Thyroid gland (tissue), 4 donors: ENCODE measurements at regions not wholly inside any gene's neighbourhood (a gene's known extent, or its start where the extent isn't known, plus 50 kb on each side); places are given as distances from the start of the nearest gene placed in this dataset.
"Not testable (repeated sequence)": the region's sequence is repeated elsewhere in the genome, so short reads cannot be mapped to it uniquely, and the experiment has no call there.

Experiments
- POLR2A ChIP-seq, 2 donors: fragments of 450-650 bp; IDR thresholded peaks; one replicate each; pipeline ENCODE4 v1.6.1; 2017; ENCODE audit warnings: antibody characterized with exemption in 2 of 2, mild to moderate bottlenecking in 2 of 2, moderate library complexity in 1 of 2
- TF ChIP-seq, protein P1 (sequence below), 6 experiments: fragments of 200-600 bp in 3 of 6; fragments of 450-650 bp in 3 of 6; sonication (generic) in 3 of 6; IDR thresholded peaks; one replicate each; pipeline ENCODE4 v1.5.1; 2016 to 2019; ENCODE audit warnings: antibody characterized with exemption in 6 of 6, mild to moderate bottlenecking in 2 of 6, inconsistent platforms in 1 of 6, moderate library complexity in 1 of 6

DNA sequence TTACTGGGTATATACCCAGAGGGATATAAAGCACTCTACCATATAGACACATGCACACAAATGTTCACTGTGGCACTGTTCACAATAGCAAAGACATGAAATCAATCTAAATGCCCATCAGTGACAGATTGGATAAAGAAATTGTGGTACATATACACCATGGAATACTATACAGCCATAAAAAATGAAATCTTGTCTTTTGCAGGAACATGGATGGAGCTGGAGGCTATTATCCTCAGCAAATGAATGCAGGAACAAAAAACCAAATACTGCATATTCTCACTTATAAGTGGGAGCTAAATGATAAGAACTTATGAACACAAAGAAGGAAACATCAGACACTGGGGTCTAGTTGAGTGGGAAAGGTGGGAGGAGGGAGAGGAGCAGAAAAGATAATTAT lies 200.1 kb downstream of the LRRN1 start:
- TF ChIP-seq, protein P1, sequence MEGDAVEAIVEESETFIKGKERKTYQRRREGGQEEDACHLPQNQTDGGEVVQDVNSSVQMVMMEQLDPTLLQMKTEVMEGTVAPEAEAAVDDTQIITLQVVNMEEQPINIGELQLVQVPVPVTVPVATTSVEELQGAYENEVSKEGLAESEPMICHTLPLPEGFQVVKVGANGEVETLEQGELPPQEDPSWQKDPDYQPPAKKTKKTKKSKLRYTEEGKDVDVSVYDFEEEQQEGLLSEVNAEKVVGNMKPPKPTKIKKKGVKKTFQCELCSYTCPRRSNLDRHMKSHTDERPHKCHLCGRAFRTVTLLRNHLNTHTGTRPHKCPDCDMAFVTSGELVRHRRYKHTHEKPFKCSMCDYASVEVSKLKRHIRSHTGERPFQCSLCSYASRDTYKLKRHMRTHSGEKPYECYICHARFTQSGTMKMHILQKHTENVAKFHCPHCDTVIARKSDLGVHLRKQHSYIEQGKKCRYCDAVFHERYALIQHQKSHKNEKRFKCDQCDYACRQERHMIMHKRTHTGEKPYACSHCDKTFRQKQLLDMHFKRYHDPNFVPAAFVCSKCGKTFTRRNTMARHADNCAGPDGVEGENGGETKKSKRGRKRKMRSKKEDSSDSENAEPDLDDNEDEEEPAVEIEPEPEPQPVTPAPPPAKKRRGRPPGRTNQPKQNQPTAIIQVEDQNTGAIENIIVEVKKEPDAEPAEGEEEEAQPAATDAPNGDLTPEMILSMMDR (IDR thresholded peaks at IDR 0.05) = not testable (repeated sequence)
- TF ChIP-seq POLR2A (IDR thresholded peaks at IDR 0.05) = not testable (repeated sequence)
